ENCODE measurements at regions not wholly inside any gene's neighbourhood (a gene's known extent, or its start where the extent isn't known, plus 50 kb on each side); places are given as distances from the start of the nearest gene placed in this dataset.

DNA sequence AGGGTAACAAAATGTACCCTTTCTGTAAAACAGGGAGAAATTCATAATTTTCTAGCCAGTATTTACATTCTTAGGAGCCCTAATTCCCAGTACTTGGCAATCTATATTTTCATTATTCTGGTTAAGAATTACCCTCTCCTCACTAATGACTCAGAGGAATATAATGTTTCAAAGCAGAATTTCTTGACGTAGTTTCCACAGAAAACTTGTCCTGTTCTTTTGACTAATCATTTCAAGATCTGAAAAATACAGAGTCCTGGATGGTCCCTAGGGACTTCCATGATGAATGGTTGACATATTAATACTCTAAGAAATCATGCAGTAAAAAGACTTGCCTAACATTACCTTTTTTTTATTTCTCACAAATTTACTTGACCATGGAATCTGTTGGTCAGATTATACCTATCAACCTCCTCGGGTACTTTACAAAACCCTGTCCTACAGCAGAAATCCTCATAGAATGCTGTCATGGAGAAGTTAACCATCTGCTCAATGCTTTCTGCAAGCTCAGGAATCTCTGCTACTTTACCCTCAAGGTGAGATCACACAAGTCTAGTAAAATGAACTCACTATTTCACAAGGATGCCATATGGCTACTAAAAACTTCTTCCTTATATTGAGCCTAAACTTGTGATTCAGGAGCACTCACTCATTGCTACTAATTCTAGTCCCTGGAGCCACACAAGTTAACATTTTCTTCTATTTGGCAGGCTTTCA is 202.1 kb upstream of the CNR1 start (continued):
- no peak for TF ChIP-seq POLR2G (IDR thresholded peaks at IDR 0.05; ENCODE audit: low read depth, low read length)

DNA sequence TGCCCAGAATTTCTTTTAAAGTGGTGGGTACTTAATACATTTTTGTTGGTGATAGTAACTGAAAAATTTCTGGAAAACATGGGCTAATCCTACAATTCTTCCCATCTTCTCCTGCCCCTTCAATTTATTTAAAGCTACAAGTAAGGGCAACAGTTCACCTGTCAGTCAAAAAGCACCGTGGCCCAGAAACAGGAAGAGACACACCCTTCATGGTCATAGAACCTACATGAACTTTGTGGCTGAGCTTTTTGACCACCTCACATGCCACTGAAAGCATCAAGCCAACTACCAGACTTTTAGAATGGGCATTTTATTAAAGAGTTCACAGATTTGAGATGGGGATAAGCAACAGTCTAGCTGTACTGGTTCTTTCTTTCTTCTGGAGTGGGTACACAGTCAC is 201.1 kb upstream of the CNR1 start:
- Histone ChIP-seq H3K79me2 (ENCODE audit: insufficient read depth, low read length) (no peaks in the 10 kb centered on the region), H3K4me1 (ENCODE audit: insufficient read depth, low read length) (no peaks in the 10 kb centered on the region), H2AFZ (ENCODE audit: low read length) (no peak overlapping the region), H4K20me1 (ENCODE audit: insufficient read depth, low read length) (no peaks in the 10 kb centered on the region), H3K36me3 (replicated peaks in 1 of 2; ENCODE audit: control insufficient read depth in 1 of 2, insufficient read depth in 2 of 2, low read length in 2 of 2) (no peaks in the 10 kb centered on the region), H3K9ac (ENCODE audit: insufficient read depth, low read depth, low read length) (no peak overlapping the region), H3K4me2 (ENCODE audit: low read depth, low read length) (no peak overlapping the region), H3K4me3 (replicated peaks in 1 of 3; ENCODE audit: insufficient read depth in 1 of 3, low read depth in 2 of 3, low read length in 3 of 3) (no peak overlapping the region), H3K9me3 (ENCODE audit: low read length) (no peaks in the 10 kb centered on the region), H3K27me3 (ENCODE audit: control insufficient read depth in 1 of 2, insufficient read depth in 2 of 2, low read length in 2 of 2) (no peaks in the 10 kb centered on the region), H3K27ac (ENCODE audit: extremely low read length, insufficient read depth, low read length) (no peak overlapping the region)
- 0% methylated on average over 1 of the region's 1 CpG for WGBS (ENCODE audit: low lambda C conversion rate)
- TF ChIP-seq ZNF367 (CRISPR knock-in tag; IDR thresholded peaks at IDR 0.05; ENCODE audit: borderline replicate concordance) (no peak), ZC3H4 (CRISPR knock-in tag; IDR thresholded peaks at IDR 0.05; ENCODE audit: borderline replicate concordance) (no peak), BRD4 (CRISPR knock-in tag; IDR thresholded peaks at IDR 0.05) (no peak), CENPX (CRISPR knock-in tag; IDR thresholded peaks at IDR 0.05) (no peak), ZBTB20 (CRISPR knock-in tag; IDR thresholded peaks at IDR 0.05; ENCODE audit: borderline replicate concordance, low read depth) (no peak), CBX5 (CRISPR knock-in tag; IDR thresholded peaks at IDR 0.05; ENCODE audit: borderline replicate concordance) (no peak), ELF1 (CRISPR knock-in tag; IDR thresholded peaks at IDR 0.05) (no peak), ARID2 (CRISPR knock-in tag; IDR thresholded peaks at IDR 0.05; ENCODE audit: borderline replicate concordance) (no peak)
- TF ChIP-seq, protein P1, sequence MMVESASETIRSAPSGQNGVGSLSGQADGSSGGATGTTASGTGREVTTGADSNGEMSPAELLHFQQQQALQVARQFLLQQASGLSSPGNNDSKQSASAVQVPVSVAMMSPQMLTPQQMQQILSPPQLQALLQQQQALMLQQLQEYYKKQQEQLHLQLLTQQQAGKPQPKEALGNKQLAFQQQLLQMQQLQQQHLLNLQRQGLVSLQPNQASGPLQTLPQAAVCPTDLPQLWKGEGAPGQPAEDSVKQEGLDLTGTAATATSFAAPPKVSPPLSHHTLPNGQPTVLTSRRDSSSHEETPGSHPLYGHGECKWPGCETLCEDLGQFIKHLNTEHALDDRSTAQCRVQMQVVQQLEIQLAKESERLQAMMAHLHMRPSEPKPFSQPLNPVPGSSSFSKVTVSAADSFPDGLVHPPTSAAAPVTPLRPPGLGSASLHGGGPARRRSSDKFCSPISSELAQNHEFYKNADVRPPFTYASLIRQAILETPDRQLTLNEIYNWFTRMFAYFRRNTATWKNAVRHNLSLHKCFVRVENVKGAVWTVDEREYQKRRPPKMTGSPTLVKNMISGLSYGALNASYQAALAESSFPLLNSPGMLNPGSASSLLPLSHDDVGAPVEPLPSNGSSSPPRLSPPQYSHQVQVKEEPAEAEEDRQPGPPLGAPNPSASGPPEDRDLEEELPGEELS (CRISPR knock-in tag; IDR thresholded peaks at IDR 0.05): no peak
- TF ChIP-seq, protein P2, sequence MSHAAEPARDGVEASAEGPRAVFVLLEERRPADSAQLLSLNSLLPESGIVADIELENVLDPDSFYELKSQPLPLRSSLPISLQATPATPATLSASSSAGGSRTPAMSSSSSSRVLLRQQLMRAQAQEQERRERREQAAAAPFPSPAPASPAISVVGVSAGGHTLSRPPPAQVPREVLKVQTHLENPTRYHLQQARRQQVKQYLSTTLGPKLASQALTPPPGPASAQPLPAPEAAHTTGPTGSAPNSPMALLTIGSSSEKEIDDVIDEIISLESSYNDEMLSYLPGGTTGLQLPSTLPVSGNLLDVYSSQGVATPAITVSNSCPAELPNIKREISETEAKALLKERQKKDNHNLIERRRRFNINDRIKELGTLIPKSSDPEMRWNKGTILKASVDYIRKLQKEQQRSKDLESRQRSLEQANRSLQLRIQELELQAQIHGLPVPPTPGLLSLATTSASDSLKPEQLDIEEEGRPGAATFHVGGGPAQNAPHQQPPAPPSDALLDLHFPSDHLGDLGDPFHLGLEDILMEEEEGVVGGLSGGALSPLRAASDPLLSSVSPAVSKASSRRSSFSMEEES (CRISPR knock-in tag; IDR thresholded peaks at IDR 0.05): no peak
- TF ChIP-seq, protein P3, sequence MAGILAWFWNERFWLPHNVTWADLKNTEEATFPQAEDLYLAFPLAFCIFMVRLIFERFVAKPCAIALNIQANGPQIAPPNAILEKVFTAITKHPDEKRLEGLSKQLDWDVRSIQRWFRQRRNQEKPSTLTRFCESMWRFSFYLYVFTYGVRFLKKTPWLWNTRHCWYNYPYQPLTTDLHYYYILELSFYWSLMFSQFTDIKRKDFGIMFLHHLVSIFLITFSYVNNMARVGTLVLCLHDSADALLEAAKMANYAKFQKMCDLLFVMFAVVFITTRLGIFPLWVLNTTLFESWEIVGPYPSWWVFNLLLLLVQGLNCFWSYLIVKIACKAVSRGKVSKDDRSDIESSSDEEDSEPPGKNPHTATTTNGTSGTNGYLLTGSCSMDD (CRISPR knock-in tag; IDR thresholded peaks at IDR 0.05): no peak
- TF ChIP-seq, protein P4, sequence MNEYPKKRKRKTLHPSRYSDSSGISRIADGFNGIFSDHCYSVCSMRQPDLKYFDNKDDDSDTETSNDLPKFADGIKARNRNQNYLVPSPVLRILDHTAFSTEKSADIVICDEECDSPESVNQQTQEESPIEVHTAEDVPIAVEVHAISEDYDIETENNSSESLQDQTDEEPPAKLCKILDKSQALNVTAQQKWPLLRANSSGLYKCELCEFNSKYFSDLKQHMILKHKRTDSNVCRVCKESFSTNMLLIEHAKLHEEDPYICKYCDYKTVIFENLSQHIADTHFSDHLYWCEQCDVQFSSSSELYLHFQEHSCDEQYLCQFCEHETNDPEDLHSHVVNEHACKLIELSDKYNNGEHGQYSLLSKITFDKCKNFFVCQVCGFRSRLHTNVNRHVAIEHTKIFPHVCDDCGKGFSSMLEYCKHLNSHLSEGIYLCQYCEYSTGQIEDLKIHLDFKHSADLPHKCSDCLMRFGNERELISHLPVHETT (CRISPR knock-in tag; conservative IDR thresholded peaks at IDR 0.05): no peak
- in situ Hi-C loops (cut with HindIII; ENCODE audit: extremely low pct_ligation_motif_present, low pct_unique_long_range_greater_than_20kb) (no loop called here), intact Hi-C loops (cut with micrococcal nuclease; ENCODE audit: unreplicated experiment) (no loop called here)
- ChIA-PET POLR2A (no interaction called here), CTCF (ENCODE audit: low intra/inter-chr PET ratio, low total read pairs) (no interaction called here)
- FAIRE-seq (no peak), ATAC-seq (no peak), DNase-seq (ENCODE audit: low spot score) (no peak)
- BruUV-seq (replicated peaks): no TSS peak
